GM21367 (cell line): ENCODE measurements at regions not wholly inside any gene's neighbourhood (a gene's known extent, or its start where the extent isn't known, plus 50 kb on each side); places are given as distances from the start of the nearest gene placed in this dataset.

Experiments used
- ATAC-seq: cut with Tn5 transposase; IDR thresholded peaks from one replicate; pipeline ENCODE4 v1.9.1; 2021; ENCODE audit not compliant: unreplicated experiment

- no peak for ATAC-seq
Observed at GRCh38 chr4:1480720-1481119, 74.5 kb upstream of the NKX1-1 start.

- ATAC-seq = no peak
Observed at GRCh38 chr4:1479454-1479853, 73.2 kb upstream of the NKX1-1 start.

GRCh38 chr4:1478766-1479355 is 72.6 kb upstream of the NKX1-1 start:
- ATAC-seq = no peak

- ATAC-seq = no peak
Observed at GRCh38 chr4:1477045-1477840, 71.0 kb upstream of the NKX1-1 start.

GRCh38 chr4:1476140-1476513 is 69.9 kb upstream of the NKX1-1 start:
- no peak for ATAC-seq

GRCh38 chr4:1475277-1476139 is 69.3 kb upstream of the NKX1-1 start:
- no peak for ATAC-seq

GRCh38 chr4:1474126-1475090 is 68.2 kb upstream of the NKX1-1 start:
- ATAC-seq = no peak

GRCh38 chr4:1473718-1474117 is 67.5 kb upstream of the NKX1-1 start:
- no peak for ATAC-seq

GRCh38 chr4:1472911-1473518 is 66.8 kb upstream of the NKX1-1 start:
- ATAC-seq = no peak

- ATAC-seq = no peak
Observed at GRCh38 chr4:1472148-1472797, 66.0 kb upstream of the NKX1-1 start.

GRCh38 chr4:1471443-1472147 is 65.4 kb upstream of the NKX1-1 start:
- no peak for ATAC-seq

GRCh38 chr4:1470816-1471442 is 64.7 kb upstream of the NKX1-1 start:
- ATAC-seq = no peak

GRCh38 chr4:1470393-1470670 is 64.1 kb upstream of the NKX1-1 start:
- no peak for ATAC-seq

- ATAC-seq = no peak
Observed at GRCh38 chr4:1469607-1470392, 63.6 kb upstream of the NKX1-1 start.

- no peak for ATAC-seq
Observed at GRCh38 chr4:1469043-1469442, 62.8 kb upstream of the NKX1-1 start.

- ATAC-seq = no peak
Observed at GRCh38 chr4:1467581-1468458, 61.6 kb upstream of the NKX1-1 start.

GRCh38 chr4:1466863-1467165 is 60.6 kb upstream of the NKX1-1 start:
- ATAC-seq = no peak
